ENCODE measurements at regions not wholly inside any gene's neighbourhood (a gene's known extent, or its start where the extent isn't known, plus 50 kb on each side); places are given as distances from the start of the nearest gene placed in this dataset.

DNA sequence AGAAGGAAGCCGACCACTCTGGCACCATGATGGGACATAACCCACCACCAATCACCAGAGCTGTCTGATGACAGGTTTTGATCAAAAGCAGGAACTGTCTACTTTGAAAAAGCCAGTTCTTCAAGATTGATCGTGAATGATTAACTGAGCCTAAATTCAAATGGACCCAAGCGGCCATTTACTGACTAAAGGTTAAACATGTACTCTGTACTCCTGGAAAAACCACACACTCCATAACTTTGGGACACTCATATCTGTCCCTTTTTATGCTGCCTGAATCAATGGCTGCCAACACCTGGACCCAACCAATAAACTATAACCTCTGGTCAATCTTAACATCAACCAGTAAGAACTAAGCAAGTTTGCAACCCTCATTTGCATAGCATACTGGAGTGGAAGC is 206.6 kb downstream of the URB2 start:
- no peaks in the 10 kb centered on the region for H3K36me3 ChIP-seq (ENCODE audit: insufficient read depth in 1 of 2, low read depth in 1 of 2)
- intact Hi-C loops (cut with DNase I) = no loop called here
- no peaks in the 10 kb centered on the region for H3K4me1 ChIP-seq
- peaks cover 0 to 2% (median 0%) of the 10 kb centered on the region in 3 donors for H3K27me3 ChIP-seq (ENCODE audit: insufficient read depth in 3 of 3, low read length in 2 of 3)
- 92 to 97% (median 97%) methylated on average over 3 of the region's 3 CpGs for WGBS, 3 donors
- ATAC-seq (no peak), DNase-seq (no peak)
- H3K27ac ChIP-seq = no peak overlapping the region
- TF ChIP-seq CTCF (IDR thresholded peaks at IDR 0.05) = no peak
- no peaks in the 10 kb centered on the region for H3K9me3 ChIP-seq
- no peak overlapping the region for H3K4me3 ChIP-seq

- intact Hi-C loops (cut with DNase I) = no loop called here
- H3K27me3 ChIP-seq (ENCODE audit: insufficient read depth in 3 of 3, low read length in 2 of 3) = peaks cover 0 to 2% (median 0%) of the 10 kb centered on the region in 3 donors
- no peaks in the 10 kb centered on the region for H3K36me3 ChIP-seq (ENCODE audit: insufficient read depth in 1 of 2, low read depth in 1 of 2)
- H3K4me3 ChIP-seq = no peak overlapping the region
- DNase-seq = no peak
- 92 to 94% (median 93%) methylated on average over 6 of the region's 6 CpGs for WGBS, 3 donors
- TF ChIP-seq CTCF (IDR thresholded peaks at IDR 0.05) = no peak
- no peak for ATAC-seq
- no peaks in the 10 kb centered on the region for H3K4me1 ChIP-seq
- H3K9me3 ChIP-seq = no peaks in the 10 kb centered on the region
- no peak overlapping the region for H3K27ac ChIP-seq
Measured at GRCh38 chr1:229834230-229834629, 208.2 kb downstream of the URB2 start.

- no peak for DNase-seq
- ATAC-seq = no peak
- 58 to 70% (median 69%) methylated on average over 5 of the region's 5 CpGs for WGBS, 3 donors
- intact Hi-C loops (cut with DNase I) = no loop called here
- no peak overlapping the region for H3K27ac ChIP-seq
- no peaks in the 10 kb centered on the region for H3K9me3 ChIP-seq
- no peaks in the 10 kb centered on the region for H3K4me1 ChIP-seq
- H3K36me3 ChIP-seq (ENCODE audit: insufficient read depth in 1 of 2, low read depth in 1 of 2) = no peaks in the 10 kb centered on the region
- H3K27me3 ChIP-seq (ENCODE audit: insufficient read depth in 3 of 3, low read length in 2 of 3) = peaks cover 0 to 2% (median 0%) of the 10 kb centered on the region in 3 donors
- no peak overlapping the region for H3K4me3 ChIP-seq
- no peak for TF ChIP-seq CTCF (IDR thresholded peaks at IDR 0.05)
Measured at GRCh38 chr1:229835226-229835625, 209.2 kb downstream of the URB2 start.

GRCh38 chr1:229836324-229836723 is 210.3 kb downstream of the URB2 start:
- H3K36me3 ChIP-seq (ENCODE audit: insufficient read depth in 1 of 2, low read depth in 1 of 2) = no peaks in the 10 kb centered on the region
- H3K27me3 ChIP-seq (ENCODE audit: insufficient read depth in 3 of 3, low read length in 2 of 3) = peaks cover 0 to 2% (median 0%) of the 10 kb centered on the region in 3 donors
- ATAC-seq (no peak), DNase-seq (no peak)
- no peaks in the 10 kb centered on the region for H3K4me1 ChIP-seq
- TF ChIP-seq CTCF (IDR thresholded peaks at IDR 0.05) = no peak
- intact Hi-C loops (cut with DNase I) = no loop called here
- 61 to 68% (median 62%) methylated on average over 9 of the region's 9 CpGs for WGBS, 3 donors
- H3K9me3 ChIP-seq = no peaks in the 10 kb centered on the region
- H3K27ac ChIP-seq = no peak overlapping the region
- no peak overlapping the region for H3K4me3 ChIP-seq

GRCh38 chr1:229838204-229838603 is 212.2 kb downstream of the URB2 start:
- Histone ChIP-seq H3K36me3 (ENCODE audit: insufficient read depth in 1 of 2, low read depth in 1 of 2) (no peaks in the 10 kb centered on the region), H3K4me1 (peaks cover under 1% of the 10 kb centered on the region), H3K4me3 (no peak overlapping the region), H3K27ac (no peak overlapping the region), H3K9me3 (no peaks in the 10 kb centered on the region), H3K27me3 (ENCODE audit: insufficient read depth in 3 of 3, low read length in 2 of 3) (no peaks in the 10 kb centered on the region)
- TF ChIP-seq CTCF (IDR thresholded peaks at IDR 0.05) = no peak
- WGBS, 3 donors = 85 to 92% (median 86%) methylated on average over 7 of the region's 7 CpGs
- no peak for ATAC-seq
- no peak for DNase-seq
- intact Hi-C loops (cut with DNase I) = no loop called here
